GM23338 (cell line): ENCODE measurements at regions not wholly inside any gene's neighbourhood (a gene's known extent, or its start where the extent isn't known, plus 50 kb on each side); places are given as distances from the start of the nearest gene placed in this dataset.

Experiments used
- ATAC-seq: fragments of 200-7000 bp; cut with Tn5 transposase; 3 replicates; pipeline ENCODE4 v1.9.1; 2020
- DNase-seq: peaks from one replicate; pipeline ENCODE4 v3.0.0-alpha.2; 2015; ENCODE audit warnings: low spot score
- H2AFZ ChIP-seq: fragments of 200-600 bp; sonication (generic); 2 replicates; pipeline ENCODE4 v1.8.0; 2016; ENCODE audit warnings: antibody characterized with exemption, mild to moderate bottlenecking, moderate library complexity
- H3F3A ChIP-seq: fragments of 200-600 bp; sonication (generic); replicated peaks from 2 replicates; pipeline ENCODE4 v1.8.0; 2017; ENCODE audit warnings: antibody characterized with exemption, mixed run types, low read depth
- H3K27ac ChIP-seq: fragments of 200-600 bp; sonication (generic); 2 replicates; pipeline ENCODE4 v1.6.1; 2016; ENCODE audit warnings: low read depth
- H3K27me3 ChIP-seq: fragments of 200-600 bp; sonication (generic); 2 replicates; pipeline ENCODE4 v1.8.0; 2016; ENCODE audit warnings: mild to moderate bottlenecking, mixed run types, moderate library complexity; ENCODE audit not compliant: insufficient read depth
- H3K36me3 ChIP-seq: fragments of 200-600 bp; sonication (generic); 2 replicates; pipeline ENCODE4 v1.8.0; 2016; ENCODE audit warnings: mild to moderate bottlenecking; ENCODE audit not compliant: insufficient read depth
- H3K4me1 ChIP-seq: fragments of 200-600 bp; sonication (generic); 2 replicates; pipeline ENCODE4 v1.8.0; 2016; ENCODE audit warnings: mild to moderate bottlenecking, moderate library complexity; ENCODE audit not compliant: insufficient read depth
- H3K4me2 ChIP-seq: fragments of 200-600 bp; sonication (generic); 2 replicates; pipeline ENCODE4 v1.7.1; 2017; ENCODE audit warnings: mixed run types
- H3K4me3 ChIP-seq: fragments of 200-600 bp; sonication (generic); 2 replicates; pipeline ENCODE4 v1.6.1; 2016; ENCODE audit warnings: mixed run types
- H3K79me2 ChIP-seq: fragments of 200-600 bp; sonication (generic); replicated peaks from 2 replicates; pipeline ENCODE4 v1.8.0; 2017; ENCODE audit warnings: mild to moderate bottlenecking; ENCODE audit not compliant: insufficient read depth
- H3K9me2 ChIP-seq: fragments of 200-600 bp; sonication (generic); 2 replicates; pipeline ENCODE4 v1.8.0; 2017; ENCODE audit not compliant: insufficient read depth
- H4K20me1 ChIP-seq: fragments of 200-600 bp; sonication (generic); replicated peaks from 2 replicates; pipeline ENCODE4 v1.8.0; 2017; ENCODE audit warnings: mild to moderate bottlenecking; ENCODE audit not compliant: insufficient read depth
- H3K27ac Mint-ChIP-seq: 2 replicates; pipeline ENCODE4 v1.8.0; 2020; ENCODE audit warnings: inconsistent platforms, mild to moderate bottlenecking, moderate library complexity, mixed read lengths
- H3K27me3 Mint-ChIP-seq: 3 replicates; pipeline ENCODE4 v1.8.0; 2022; ENCODE audit warnings: low read depth, mild to moderate bottlenecking, moderate library complexity, mixed read lengths, inconsistent platforms; ENCODE audit not compliant: insufficient read depth, poor library complexity
- H3K36me3 Mint-ChIP-seq: 3 replicates; pipeline ENCODE4 v1.8.0; 2021; ENCODE audit warnings: low read depth, mild to moderate bottlenecking, inconsistent platforms, moderate library complexity, mixed read lengths
- H3K4me1 Mint-ChIP-seq: 3 replicates; pipeline ENCODE4 v1.8.0; 2020; ENCODE audit warnings: mild to moderate bottlenecking, inconsistent platforms, mixed read lengths
- H3K4me3 Mint-ChIP-seq: 3 replicates; pipeline ENCODE4 v1.8.0; 2021; ENCODE audit warnings: moderate library complexity, mild to moderate bottlenecking, inconsistent platforms, mixed read lengths
- H3K9me3 Mint-ChIP-seq: 3 replicates; pipeline ENCODE4 v1.8.0; 2020; ENCODE audit warnings: moderate library complexity, mild to moderate bottlenecking, inconsistent platforms, mixed read lengths
- NANOG ChIP-seq: IDR thresholded peaks from 2 replicates; pipeline ENCODE4 v1.6.1; 2016; ENCODE audit warnings: antibody characterized with exemption, borderline replicate concordance
- ZNF462 ChIP-seq: fragments of 250-450 bp; sonication (Bioruptor Pico); IDR thresholded peaks from 2 replicates; pipeline ENCODE4 v1.5.0; 2020; ENCODE audit warnings: mild to moderate bottlenecking, moderate library complexity

GRCh38 chrY:19290925-19291324 lies 453.6 kb downstream of the KDM5D start:
- no peak overlapping the region for H3K4me3 ChIP-seq
- no peaks in the 10 kb centered on the region for H3K79me2 ChIP-seq
- Mint-ChIP-seq H3K27me3 (no peaks in the 10 kb centered on the region), H3K4me3 (no peak overlapping the region), H3K4me1 (peaks cover 13% of the 10 kb centered on the region; the same call in 2 of the 3 replicates), H3K36me3 (no peaks in the 10 kb centered on the region), H3K27ac (no peak overlapping the region), H3K9me3 (peaks cover 3% of the 10 kb centered on the region; the same call in 1 of the 3 replicates)
- peak; percentile 21 for DNase-seq
- H3K27ac ChIP-seq, result no peak overlapping the region
- H2AFZ ChIP-seq, result no peak overlapping the region
- no peaks in the 10 kb centered on the region for H3K9me2 ChIP-seq
- no peaks in the 10 kb centered on the region for H3F3A ChIP-seq
- peak; percentile 78 for ATAC-seq
- H3K4me2 ChIP-seq, result peak overlapping the region; percentile 67
- H3K36me3 ChIP-seq, result no peaks in the 10 kb centered on the region
- no peak for TF ChIP-seq ZNF462 (CRISPR knock-in tag)
- H3K27me3 ChIP-seq, result no peaks in the 10 kb centered on the region
- H3K4me1 ChIP-seq, result peaks cover 13% of the 10 kb centered on the region
- H4K20me1 ChIP-seq, result no peaks in the 10 kb centered on the region

GRCh38 chrY:19274076-19274475 lies 470.4 kb downstream of the KDM5D start:
- TF ChIP-seq NANOG, result no peak
- no peaks in the 10 kb centered on the region for H3K36me3 Mint-ChIP-seq
- no peaks in the 10 kb centered on the region for H3K27me3 Mint-ChIP-seq
- H3K27me3 ChIP-seq, result no peaks in the 10 kb centered on the region
- no peaks in the 10 kb centered on the region for H3K36me3 ChIP-seq
- H3K79me2 ChIP-seq, result no peaks in the 10 kb centered on the region
- no peak overlapping the region for H3K4me3 Mint-ChIP-seq
- H2AFZ ChIP-seq, result no peak overlapping the region
- no peaks in the 10 kb centered on the region for H3F3A ChIP-seq
- no peak overlapping the region for H3K4me2 ChIP-seq
- H4K20me1 ChIP-seq, result no peaks in the 10 kb centered on the region
- no peaks in the 10 kb centered on the region for H3K4me1 Mint-ChIP-seq
- H3K9me3 Mint-ChIP-seq, result no peaks in the 10 kb centered on the region
- DNase-seq, result no peak
- H3K27ac ChIP-seq, result no peak overlapping the region
- ATAC-seq, result no peak
- H3K4me3 ChIP-seq, result no peak overlapping the region
- H3K4me1 ChIP-seq, result no peaks in the 10 kb centered on the region
- H3K27ac Mint-ChIP-seq, result no peak overlapping the region
- no peaks in the 10 kb centered on the region for H3K9me2 ChIP-seq
